H1 (cell line): ENCODE measurements at regions not wholly inside any gene's neighbourhood (a gene's known extent, or its start where the extent isn't known, plus 50 kb on each side); places are given as distances from the start of the nearest gene placed in this dataset.

ENCODE experiments used
- CTCF ChIA-PET: fragments of 300-600 bp; sonication (Branson Sonifier 250); formaldehyde crosslinking; loops from one replicate; lab custom pipeline; 2021; ENCODE audit not compliant: partially characterized antibody; lab: Charles Lee
- POLR2A ChIA-PET: fragments of 300-600 bp; sonication (Branson Sonifier 250); formaldehyde crosslinking; loops from one replicate; lab custom pipeline; 2021; ENCODE audit warnings: inconsistent platforms; ENCODE audit not compliant: partially characterized antibody; lab: Charles Lee
- DNase-seq, 2 experiments: peaks; one replicate each; pipeline versions ENCODE4 v3.0.0 to v3.0.0-alpha.2; 2010 to 2022; ENCODE audit warnings: low spot score in 2 of 2, low read depth in 1 of 2, mixed read lengths in 1 of 2
- FAIRE-seq: peaks from 2 replicates; lab custom pipeline; 2011; peaks lifted over from hg19 to GRCh38; lab: Jason Lieb, UNC
- H2AFZ ChIP-seq: 2 replicates; pipeline ENCODE4 v1.8.1; 2012; ENCODE audit warnings: low read length, inconsistent platforms
- H2AK5ac ChIP-seq: 2 replicates; pipeline ENCODE4 v1.6.1; 2013; ENCODE audit warnings: low read depth, low read length
- H2BK120ac ChIP-seq: replicated peaks from 2 replicates; pipeline ENCODE3; 2013; ENCODE audit warnings: low read depth, low read length, inconsistent platforms
- H2BK12ac ChIP-seq: 2 replicates; pipeline ENCODE4 v1.6.1; 2013; ENCODE audit warnings: low read depth, low read length
- H2BK15ac ChIP-seq: 2 replicates; pipeline ENCODE4 v1.6.1; 2013; ENCODE audit warnings: low read length
- H2BK20ac ChIP-seq: 2 replicates; pipeline ENCODE4 v1.6.1; 2013; ENCODE audit warnings: low read length
- H2BK5ac ChIP-seq: 2 replicates; pipeline ENCODE4 v1.6.1; 2013; ENCODE audit warnings: low read depth, low read length
- H3K14ac ChIP-seq: 2 replicates; pipeline ENCODE4 v1.6.1; 2013; ENCODE audit warnings: inconsistent platforms; ENCODE audit not compliant: insufficient read length
- H3K18ac ChIP-seq: 2 replicates; pipeline ENCODE4 v1.6.1; 2013; ENCODE audit warnings: low read length; ENCODE audit errors: extremely low read depth
- H3K23ac ChIP-seq: 2 replicates; pipeline ENCODE4 v1.6.1; 2013; ENCODE audit warnings: inconsistent platforms; ENCODE audit not compliant: insufficient read length
- H3K23me2 ChIP-seq: 2 replicates; pipeline ENCODE4 v1.6.1; 2013; ENCODE audit warnings: low read depth, low read length
- H3K27ac ChIP-seq: 2 replicates; pipeline ENCODE4 v1.6.1; 2011; ENCODE audit warnings: low read depth, low read length, inconsistent platforms
- H3K27me3 ChIP-seq, 4 experiments: replicated peaks in 1 of 4; 1 replicate in 1 of 4; 2 replicates in 3 of 4; pipeline versions ENCODE4 v1.6.1 to v1.8.1; 2011 to 2013; ENCODE audit warnings: low read length in 3 of 4, mild to moderate bottlenecking in 3 of 4, inconsistent platforms in 2 of 4, mixed read lengths in 2 of 4, moderate library complexity in 1 of 4; ENCODE audit not compliant: control insufficient read depth in 3 of 4, insufficient read depth in 3 of 4; ENCODE audit errors: extremely low read depth in 1 of 4
- H3K36me3 ChIP-seq, 4 experiments: 2 replicates each; pipeline versions ENCODE4 v1.6.1 to v1.8.1; 2011 to 2013; ENCODE audit warnings: mild to moderate bottlenecking in 4 of 4, low read length in 3 of 4, moderate library complexity in 2 of 4, control low read depth in 1 of 4, inconsistent platforms in 1 of 4; ENCODE audit not compliant: insufficient read depth in 4 of 4, control insufficient read depth in 2 of 4
- H3K4ac ChIP-seq: replicated peaks from 2 replicates; pipeline ENCODE3; 2013; ENCODE audit warnings: low read length, low read depth, mixed read lengths, inconsistent platforms; ENCODE audit not compliant: insufficient read length
- H3K4me1 ChIP-seq, 4 experiments: replicated peaks in 1 of 4; 1 replicate in 1 of 4; 2 replicates in 3 of 4; pipeline versions ENCODE4 v1.6.1 to v1.8.1; 2011 to 2013; ENCODE audit warnings: low read length in 3 of 4, inconsistent platforms in 2 of 4, mixed read lengths in 1 of 4; ENCODE audit not compliant: insufficient read depth in 4 of 4, control insufficient read depth in 3 of 4
- H3K4me2 ChIP-seq, 2 experiments: 2 replicates each; pipeline versions ENCODE4 v1.6.1 to v1.8.1; 2011 to 2013; ENCODE audit warnings: low read depth in 2 of 2, low read length in 2 of 2, control low read depth in 1 of 2, inconsistent platforms in 1 of 2, mild to moderate bottlenecking in 1 of 2; ENCODE audit not compliant: insufficient read depth in 1 of 2
- H3K4me3 ChIP-seq, 4 experiments: fragments of 200-600, 300-600 bp in 1 of 4; sonication (generic), shearing (Covaris generic), sonication (Bioruptor Twin) in 1 of 4; 2 replicates each; pipeline versions ENCODE4 v1.5.1 to v1.8.1; 2011 to 2016; ENCODE audit warnings: low read length in 4 of 4, low read depth in 3 of 4, control low read depth in 2 of 4, inconsistent platforms in 2 of 4, mild to moderate bottlenecking in 2 of 4, mixed read lengths in 1 of 4, moderate library complexity in 1 of 4; ENCODE audit not compliant: insufficient read depth in 2 of 4; ENCODE audit errors: extremely low read depth in 1 of 4
- H3K56ac ChIP-seq: replicated peaks from 2 replicates; pipeline ENCODE3; 2013; ENCODE audit warnings: low read depth, mild to moderate bottlenecking, mixed read lengths, low read length, inconsistent platforms; ENCODE audit not compliant: insufficient read length
- H3K79me1 ChIP-seq: 2 replicates; pipeline ENCODE4 v1.6.1; 2013; ENCODE audit warnings: low read depth, low read length, control low read depth
- H3K79me2 ChIP-seq, 2 experiments: 2 replicates each; pipeline versions ENCODE4 v1.6.1 to v1.8.1; 2012 to 2013; ENCODE audit warnings: low read length in 2 of 2, mild to moderate bottlenecking in 2 of 2, inconsistent platforms in 1 of 2; ENCODE audit not compliant: insufficient read depth in 2 of 2, control insufficient read depth in 1 of 2
- H3K9ac ChIP-seq, 4 experiments: replicated peaks in 1 of 4; 1 replicate in 1 of 4; 2 replicates in 3 of 4; pipeline versions ENCODE4 v1.6.1 to v1.8.1; 2011 to 2013; ENCODE audit warnings: low read depth in 3 of 4, low read length in 3 of 4, control low read depth in 2 of 4, mild to moderate bottlenecking in 2 of 4, moderate library complexity in 2 of 4, inconsistent platforms in 1 of 4; ENCODE audit errors: extremely low read depth in 1 of 4
- H3K9me3 ChIP-seq, 2 experiments: 2 replicates each; pipeline versions ENCODE4 v1.6.1 to v1.8.1; 2012 to 2013; ENCODE audit warnings: mild to moderate bottlenecking in 2 of 2, moderate library complexity in 2 of 2, control low read depth in 1 of 2, inconsistent platforms in 1 of 2, low read depth in 1 of 2, low read length in 1 of 2, mixed read lengths in 1 of 2; ENCODE audit not compliant: insufficient read depth in 2 of 2
- H4K20me1 ChIP-seq, 2 experiments: replicated peaks in 1 of 2; 2 replicates each; pipeline versions ENCODE3 to v1.8.1; 2011 to 2013; ENCODE audit warnings: inconsistent platforms in 2 of 2, low read length in 2 of 2, mild to moderate bottlenecking in 1 of 2; ENCODE audit not compliant: insufficient read depth in 2 of 2, control insufficient read depth in 1 of 2
- H4K5ac ChIP-seq: 2 replicates; pipeline ENCODE4 v1.6.1; 2013; ENCODE audit warnings: low read length, low read depth, mixed read lengths, inconsistent platforms; ENCODE audit not compliant: insufficient read length
- H4K8ac ChIP-seq: 2 replicates; pipeline ENCODE4 v1.8.0; 2013; ENCODE audit warnings: mild to moderate bottlenecking, moderate library complexity, low read length, inconsistent platforms; ENCODE audit not compliant: insufficient read depth; ENCODE audit errors: extremely low read depth
- H4K91ac ChIP-seq: replicated peaks from 2 replicates; pipeline ENCODE3; 2013; ENCODE audit warnings: low read length, mixed read lengths, inconsistent platforms; ENCODE audit not compliant: insufficient read length
- ASH2L ChIP-seq: fragments of 200-600, 300-600 bp; sonication (generic); IDR thresholded peaks from one replicate; pipeline ENCODE4 v1.7.1; 2017; ENCODE audit warnings: low read length
- CREB1 ChIP-seq: IDR thresholded peaks from 2 replicates; pipeline ENCODE4 v1.6.1; 2012; ENCODE audit warnings: inconsistent platforms
- PHF8 ChIP-seq: fragments of 200-600 bp; sonication (generic); conservative IDR thresholded peaks from 2 replicates; pipeline ENCODE4 v1.7.1; 2012; ENCODE audit warnings: low read depth, mild to moderate bottlenecking, inconsistent platforms, low read length, moderate library complexity
- POLR2A ChIP-seq, 2 experiments: IDR thresholded peaks; 1 replicate in 1 of 2; 2 replicates in 1 of 2; pipeline ENCODE4 v1.6.1; 2011; ENCODE audit warnings: low read depth in 2 of 2, low read length in 2 of 2, mild to moderate bottlenecking in 2 of 2; ENCODE audit errors: control extremely low read depth in 1 of 2
- RFX5 ChIP-seq: IDR thresholded peaks from 2 replicates; pipeline ENCODE4 v1.6.1; 2011; ENCODE audit warnings: low read depth, low read length, improper control_type of control experiment, borderline replicate concordance
- SRF ChIP-seq: IDR thresholded peaks from 2 replicates; pipeline ENCODE4 v1.6.1; 2011; ENCODE audit warnings: mild to moderate bottlenecking, low read depth, low read length, moderate library complexity
- SUZ12 ChIP-seq: fragments of 200-600 bp; sonication (generic); IDR thresholded peaks from 2 replicates; pipeline ENCODE4 v1.6.1; 2012; ENCODE audit warnings: mild to moderate bottlenecking, inconsistent platforms, low read length, moderate library complexity, mixed read lengths
- TAF7 ChIP-seq: optimal IDR thresholded peaks from 2 replicates; pipeline ENCODE3; 2011; ENCODE audit warnings: low read depth, mild to moderate bottlenecking, inconsistent platforms, low read length, moderate library complexity, borderline replicate concordance
- TCF12 ChIP-seq: IDR thresholded peaks from 2 replicates; pipeline ENCODE4 v1.6.1; 2011; ENCODE audit warnings: low read depth, mild to moderate bottlenecking, low read length
- WGBS, 2 experiments: shearing (Covaris generic) in 1 of 2; methylation state at CpG; one replicate each; pipeline versions ENCODE4 v1.1.6 to v1.1.7; 2013 to 2015; ENCODE audit warnings: low lambda C conversion rate in 2 of 2, mixed read lengths in 2 of 2, inconsistent platforms in 1 of 2, low coverage in 1 of 2, missing lambda C conversion rate in 1 of 2; ENCODE audit not compliant: insufficient replicate concordance in 2 of 2, insufficient coverage in 1 of 2, insufficient read length in 1 of 2; ENCODE audit errors: extremely low coverage in 1 of 2, missing lambda C conversion rate in 1 of 2; 5-methylcytosine and 5-hydroxymethylcytosine counted together
- TF ChIP-seq, protein P1 (sequence below): IDR thresholded peaks from 2 replicates; pipeline ENCODE4 v1.6.1; 2011; ENCODE audit warnings: low read length, improper control_type of control experiment
- TF ChIP-seq, protein P2 (sequence below): IDR thresholded peaks from 2 replicates; pipeline ENCODE4 v1.6.1; 2012; ENCODE audit warnings: inconsistent platforms

DNA sequence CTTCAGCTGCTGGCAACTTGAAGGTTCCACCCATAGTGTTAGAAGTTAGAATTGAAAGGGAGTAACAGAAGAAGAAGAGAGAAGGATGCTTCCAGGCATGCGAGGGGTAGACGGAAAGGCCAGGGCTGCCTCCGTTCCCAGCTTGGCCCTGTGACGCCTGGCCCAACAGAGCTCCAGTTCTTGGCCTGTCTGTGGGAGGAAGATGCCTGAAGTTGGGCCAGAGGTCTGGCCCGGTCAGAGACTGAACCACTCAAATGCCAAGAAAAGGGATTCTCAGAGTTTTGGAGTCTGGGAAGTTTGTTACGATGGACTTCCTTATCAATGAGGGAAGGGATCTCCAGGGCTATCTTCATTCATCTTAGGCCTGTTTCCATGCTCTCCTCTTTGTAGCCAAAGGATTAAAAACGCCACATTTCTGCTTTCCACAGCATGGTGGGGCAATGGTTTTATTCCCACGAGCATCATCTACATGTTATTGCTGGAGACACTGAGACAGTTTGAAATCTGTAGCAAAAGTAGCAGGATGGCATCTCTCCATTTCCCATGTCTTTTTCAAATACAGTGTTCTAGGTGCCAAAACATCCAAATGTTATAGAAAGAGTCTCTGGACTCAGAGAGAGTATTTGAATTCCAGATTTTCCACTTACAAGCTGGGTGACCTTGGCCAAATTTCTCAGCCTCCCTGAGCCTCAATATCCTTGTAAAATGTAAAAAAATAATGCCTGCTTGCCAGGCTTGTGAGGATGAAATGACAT lies 65.4 kb upstream of the ANKRD55 start:
- ChIA-PET CTCF (interaction anchor here (1.2 kb wide), 1 partner anchor 34 kb away, joined by 3 read pairs; no protein-coding TSS in a partner anchor), POLR2A (no interaction called here)
- Histone ChIP-seq H2BK12ac (no peak overlapping the region), H3K9me3 (peaks cover 0 to 10% of the 10 kb centered on the region in 2 experiments; a peak in 2 of 4 replicates), H3K4me1 (no peaks in the 10 kb centered on the region), H3K4me3 (no peak overlapping the region), H4K20me1 (no peaks in the 10 kb centered on the region), H2BK5ac (no peak overlapping the region), H3K18ac (no peak overlapping the region), H3K4ac (no peak overlapping the region), H2BK120ac (no peak overlapping the region), H4K91ac (no peak overlapping the region), H3K79me1 (no peaks in the 10 kb centered on the region), H2AFZ (no peak overlapping the region), H3K56ac (no peak overlapping the region), H4K8ac (no peak overlapping the region), H2AK5ac (no peak overlapping the region), H3K27ac (no peak overlapping the region), H3K36me3 (no peaks in the 10 kb centered on the region), H3K23me2 (no peaks in the 10 kb centered on the region; the same call in 1 of the 2 replicates), H3K9ac (no peak overlapping the region), H4K5ac (no peak overlapping the region), H3K79me2 (no peaks in the 10 kb centered on the region), H3K4me2 (no peak overlapping the region), H3K23ac (no peak overlapping the region), H2BK15ac (no peak overlapping the region), H3K27me3 (no peaks in the 10 kb centered on the region), H2BK20ac (no peak overlapping the region), H3K14ac (no peak overlapping the region)
- DNase-seq = no peak
- no peak for FAIRE-seq
- 92% methylated on average over 8 of the region's 8 CpGs; no CpG with 5 or more reads in 1 of the 2 experiments for WGBS, 2 experiments
- TF ChIP-seq POLR2A (IDR thresholded peaks at IDR 0.05; ENCODE audit: control extremely low read depth in 1 of 2, low read depth in 2 of 2, low read length in 2 of 2) (no peak), TAF7 (no peak), ASH2L (no peak), SUZ12 (no peak), TCF12 (no peak), SRF (no peak), CREB1 (no peak), PHF8 (no peak), RFX5 (no peak)
- TF ChIP-seq, protein P1, sequence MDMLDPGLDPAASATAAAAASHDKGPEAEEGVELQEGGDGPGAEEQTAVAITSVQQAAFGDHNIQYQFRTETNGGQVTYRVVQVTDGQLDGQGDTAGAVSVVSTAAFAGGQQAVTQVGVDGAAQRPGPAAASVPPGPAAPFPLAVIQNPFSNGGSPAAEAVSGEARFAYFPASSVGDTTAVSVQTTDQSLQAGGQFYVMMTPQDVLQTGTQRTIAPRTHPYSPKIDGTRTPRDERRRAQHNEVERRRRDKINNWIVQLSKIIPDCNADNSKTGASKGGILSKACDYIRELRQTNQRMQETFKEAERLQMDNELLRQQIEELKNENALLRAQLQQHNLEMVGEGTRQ = no peak
- TF ChIP-seq, protein P2, sequence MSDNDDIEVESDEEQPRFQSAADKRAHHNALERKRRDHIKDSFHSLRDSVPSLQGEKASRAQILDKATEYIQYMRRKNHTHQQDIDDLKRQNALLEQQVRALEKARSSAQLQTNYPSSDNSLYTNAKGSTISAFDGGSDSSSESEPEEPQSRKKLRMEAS = no peak
